ENCODE measurements at regions not wholly inside any gene's neighbourhood (a gene's known extent, or its start where the extent isn't known, plus 50 kb on each side); places are given as distances from the start of the nearest gene placed in this dataset.

DNA sequence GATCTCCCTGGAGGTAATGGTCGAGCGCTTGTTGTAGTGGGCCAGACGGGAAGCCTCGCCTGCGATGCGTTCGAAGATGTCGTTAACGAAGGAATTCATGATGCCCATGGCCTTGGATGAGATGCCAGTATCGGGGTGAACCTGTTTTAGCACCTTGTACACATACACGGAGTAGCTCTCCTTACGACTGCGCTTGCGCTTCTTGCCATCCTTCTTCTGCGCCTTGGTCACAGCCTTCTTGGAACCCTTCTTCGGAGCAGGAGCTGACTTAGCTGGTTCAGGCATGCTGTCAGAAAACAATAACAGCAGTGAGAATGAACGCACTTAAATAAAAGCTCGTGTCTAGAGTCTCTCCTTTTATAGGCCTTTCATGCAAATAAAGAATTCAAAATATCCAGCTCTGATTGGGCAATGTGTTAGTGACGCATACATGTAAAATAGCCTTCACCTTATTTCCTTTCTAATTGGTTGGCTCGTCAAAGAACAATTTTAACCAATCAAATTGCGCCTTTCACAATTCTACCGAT lies 129.2 kb downstream of the HFE start:
- no peak for DNase-seq (ENCODE audit: low read depth, low spot score)

DNA sequence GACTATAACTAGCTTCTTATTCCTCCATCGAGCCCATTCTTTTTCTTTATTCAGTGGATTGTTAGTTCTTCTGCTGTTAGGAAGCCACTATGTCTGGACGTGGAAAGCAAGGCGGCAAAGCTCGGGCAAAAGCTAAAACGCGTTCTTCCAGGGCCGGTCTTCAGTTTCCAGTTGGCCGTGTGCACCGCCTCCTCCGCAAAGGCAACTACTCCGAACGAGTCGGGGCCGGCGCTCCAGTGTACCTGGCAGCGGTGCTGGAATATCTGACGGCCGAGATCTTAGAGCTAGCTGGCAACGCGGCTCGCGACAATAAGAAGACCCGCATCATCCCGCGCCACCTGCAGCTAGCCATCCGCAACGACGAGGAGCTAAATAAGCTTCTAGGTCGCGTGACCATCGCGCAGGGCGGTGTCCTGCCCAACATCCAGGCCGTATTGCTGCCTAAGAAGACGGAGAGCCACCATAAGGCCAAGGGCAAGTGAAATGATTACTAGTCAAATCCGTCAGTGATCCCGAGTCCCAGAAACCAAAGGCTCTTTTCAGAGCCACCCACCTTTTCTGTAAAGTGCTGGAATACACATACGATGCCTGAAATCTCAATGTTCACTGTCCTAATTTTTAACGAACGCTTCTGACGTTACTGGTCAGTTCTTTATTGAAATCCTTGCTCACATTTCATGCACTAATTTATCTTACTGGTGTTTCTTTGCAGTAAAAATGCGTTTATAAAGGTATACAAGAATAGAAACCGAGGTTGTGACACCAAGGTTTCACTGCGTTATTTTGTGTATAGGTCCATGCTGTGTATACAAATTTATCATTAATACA lies 129.9 kb downstream of the HFE start:
- DNase-seq (ENCODE audit: low read depth, low spot score): no peak

DNA sequence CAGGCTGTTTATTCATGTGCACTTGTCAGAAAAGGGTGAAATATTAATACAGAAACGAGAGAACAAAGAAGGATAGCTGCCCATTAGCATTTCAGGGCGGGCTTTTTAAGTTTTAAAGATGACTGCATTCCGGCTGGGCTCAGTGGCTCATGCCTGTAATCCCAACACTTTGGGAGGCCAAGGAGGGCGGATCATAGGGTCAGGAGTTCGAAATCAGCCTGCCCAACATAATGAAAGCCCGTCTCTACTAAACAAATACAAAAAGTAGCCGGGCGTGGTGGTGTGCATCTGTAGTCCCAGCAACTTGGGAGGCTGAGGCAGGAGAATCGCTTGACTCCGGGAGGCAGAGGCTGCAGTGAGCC lies 130.5 kb downstream of the HFE start:
- no peak for DNase-seq (ENCODE audit: low read depth, low spot score)

DNA sequence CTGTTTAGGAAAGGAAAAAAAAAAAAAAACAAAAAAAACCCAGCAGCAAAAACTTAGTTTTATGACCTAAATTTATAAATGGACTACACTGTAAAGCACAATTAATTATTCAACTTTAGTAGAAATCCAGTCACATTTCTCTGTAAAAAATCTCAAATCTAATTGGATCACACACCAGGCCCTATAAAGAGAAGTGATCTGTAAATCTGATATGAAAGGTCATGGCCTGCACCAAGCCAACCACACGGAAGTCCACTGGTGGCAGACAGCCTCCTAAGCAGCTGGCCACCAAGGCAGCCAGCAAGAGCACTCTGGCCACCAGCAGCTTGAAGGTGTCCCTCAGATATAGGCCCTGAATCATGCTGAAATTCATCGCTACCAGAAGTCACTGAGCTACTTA lies 131.6 kb downstream of the HFE start:
- DNase-seq (ENCODE audit: low read depth, low spot score): no peak

DNA sequence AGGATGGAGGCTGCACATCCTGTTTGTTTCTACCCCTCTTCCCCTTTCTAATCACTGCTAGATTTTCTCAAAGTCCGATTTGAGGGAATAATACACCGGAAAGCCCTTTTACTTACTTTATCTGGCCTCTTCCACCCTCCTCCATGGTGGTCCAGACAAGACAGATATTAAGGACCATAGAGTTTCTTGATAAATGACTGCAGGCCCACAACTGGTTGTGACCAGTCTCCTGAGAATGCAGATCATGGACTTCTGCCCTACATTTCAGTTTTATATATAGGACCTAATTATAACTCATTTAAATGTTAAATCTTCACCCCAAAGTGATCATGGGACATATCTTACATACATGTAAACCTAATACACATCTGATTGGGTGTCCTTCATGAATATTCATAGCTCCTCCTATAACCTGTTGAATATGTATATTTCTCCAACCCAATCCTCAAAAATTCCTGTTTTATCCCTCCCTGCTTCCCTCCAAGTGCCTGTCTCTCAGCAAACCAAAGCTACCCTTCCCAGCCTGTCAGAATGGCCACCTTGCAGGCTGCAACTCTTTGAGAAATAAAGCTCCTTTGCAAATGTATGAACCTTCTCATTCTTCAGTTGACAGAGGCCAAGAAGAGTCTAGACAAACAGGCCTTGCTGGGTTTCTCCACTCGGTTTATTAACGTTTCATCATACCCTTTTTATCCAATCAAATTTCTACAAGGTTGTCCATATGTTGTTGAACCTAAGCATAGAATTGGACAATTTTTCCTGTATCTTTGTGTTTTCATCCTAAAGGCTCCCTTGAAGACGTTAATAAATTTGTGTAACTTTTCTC lies 133.1 kb downstream of the HFE start:
- DNase-seq (ENCODE audit: low read depth, low spot score): no peak

DNA sequence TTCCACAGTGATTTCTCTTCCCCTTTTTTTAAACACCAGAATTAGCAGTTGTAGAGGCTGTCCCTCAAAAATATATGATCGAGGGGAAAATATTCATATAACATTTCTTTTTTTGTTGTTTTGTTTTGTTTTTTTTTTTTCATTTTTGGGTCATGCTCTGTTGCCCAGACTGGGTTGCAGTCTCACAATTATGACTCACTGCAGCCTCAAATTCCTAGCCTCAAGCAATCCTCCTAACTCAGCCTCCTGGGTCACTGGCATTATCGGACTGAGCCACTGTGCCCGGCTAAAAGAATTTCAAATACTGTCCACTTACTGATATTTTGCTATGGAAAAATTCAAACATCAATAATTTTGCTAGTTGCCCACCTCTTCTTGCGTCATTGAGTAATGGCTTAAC lies 134.0 kb downstream of the HFE start:
- DNase-seq (ENCODE audit: low read depth, low spot score): no peak

DNA sequence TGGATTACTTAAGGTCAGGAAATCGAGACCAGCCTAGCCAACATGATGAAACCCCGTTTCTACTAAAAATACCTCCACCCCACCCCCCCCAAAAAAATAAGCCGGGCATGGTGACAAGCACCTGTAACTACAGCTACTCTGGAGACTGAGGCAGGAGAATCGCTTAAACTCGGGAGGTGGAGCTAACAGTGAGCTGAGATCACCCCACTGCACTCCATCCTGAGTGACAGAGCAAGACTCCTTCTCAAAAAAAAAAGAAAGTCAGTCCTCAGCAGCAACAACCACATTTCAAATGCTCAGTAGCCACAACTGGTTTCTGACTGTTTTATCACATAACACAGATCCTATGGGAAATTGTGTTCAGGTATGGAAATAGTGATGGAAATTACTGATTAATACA lies 135.3 kb downstream of the HFE start:
- no peak for DNase-seq (ENCODE audit: low read depth, low spot score)

DNA sequence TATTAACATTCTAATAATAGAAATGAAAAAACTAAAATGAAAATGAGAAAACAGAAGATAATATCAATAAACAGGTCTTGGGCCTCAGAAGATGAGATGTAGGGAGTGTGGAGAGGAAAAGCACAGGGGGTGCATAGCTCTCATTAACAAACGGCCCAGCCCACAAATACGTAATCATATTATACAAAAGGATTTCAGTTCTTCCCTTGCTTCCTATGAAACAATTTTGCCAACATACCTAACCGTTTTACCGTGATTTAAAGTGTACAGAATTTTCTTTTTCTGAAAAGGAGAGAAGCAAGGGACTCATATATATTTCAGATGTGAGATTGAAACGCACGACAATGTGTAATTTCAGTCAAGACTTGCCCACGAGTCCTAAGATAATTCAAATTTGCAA lies 136.0 kb downstream of the HFE start:
- DNase-seq (ENCODE audit: low read depth, low spot score): no peak

DNA sequence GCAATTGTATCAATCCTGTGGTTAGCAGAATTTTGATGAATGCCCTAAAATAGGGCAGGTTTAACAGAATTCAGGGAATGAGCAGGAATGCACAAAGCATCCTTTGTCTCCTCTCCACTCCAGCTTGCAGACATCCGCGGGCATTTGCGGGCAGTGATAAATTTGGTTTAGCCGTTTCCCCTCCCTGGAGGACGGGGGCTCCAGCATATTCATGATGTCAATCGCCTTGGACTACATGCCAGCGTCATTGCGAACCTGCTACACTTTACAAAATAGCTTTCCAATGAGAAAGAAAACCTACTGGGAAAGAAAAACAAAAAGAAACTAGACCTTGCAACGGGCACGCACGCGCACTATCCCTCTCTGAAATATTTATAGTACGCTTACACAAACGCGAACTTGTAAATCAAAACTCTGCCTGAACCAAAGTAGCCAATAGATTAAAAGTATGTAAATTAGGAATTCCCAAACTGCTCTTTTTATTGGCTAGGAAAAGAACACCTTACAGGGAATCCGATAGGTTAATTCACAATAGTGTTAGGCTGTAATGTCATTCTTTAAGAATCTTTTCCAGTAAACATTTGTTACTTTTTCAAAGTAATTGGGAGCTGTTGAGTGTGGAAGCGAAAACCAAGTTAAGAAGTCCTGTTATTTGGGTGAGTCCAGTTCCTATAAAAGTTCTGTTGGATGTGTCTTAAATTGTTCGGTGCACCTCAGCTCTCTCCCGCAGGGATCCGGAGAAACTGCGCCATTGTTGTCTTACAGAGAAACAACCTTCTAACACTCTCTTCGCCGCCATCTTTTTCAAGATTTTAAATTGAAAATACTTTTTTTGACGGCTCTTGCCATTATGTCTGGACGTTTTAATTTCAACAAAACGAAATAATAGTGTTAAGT lies 136.7 kb downstream of the HFE start:
- DNase-seq (ENCODE audit: low read depth, low spot score): no peak

DNA sequence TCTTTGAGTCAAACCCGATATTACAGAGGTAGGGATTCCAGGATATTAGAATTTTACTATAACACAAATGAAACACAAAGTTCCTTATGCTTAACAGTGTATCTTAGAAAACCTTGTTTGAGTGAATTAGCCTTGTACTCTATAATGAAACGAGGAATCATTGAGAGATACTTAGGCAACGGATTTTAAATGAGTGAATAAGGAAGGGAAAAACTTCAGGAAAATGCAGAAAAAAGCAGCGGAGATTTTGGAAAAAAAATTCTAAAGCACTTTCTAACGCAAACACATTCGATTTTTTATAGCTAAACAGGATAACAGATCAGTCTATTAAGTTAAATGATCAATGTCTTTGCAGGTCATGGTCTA lies 137.3 kb downstream of the HFE start:
- no peak for DNase-seq (ENCODE audit: low read depth, low spot score)

DNA sequence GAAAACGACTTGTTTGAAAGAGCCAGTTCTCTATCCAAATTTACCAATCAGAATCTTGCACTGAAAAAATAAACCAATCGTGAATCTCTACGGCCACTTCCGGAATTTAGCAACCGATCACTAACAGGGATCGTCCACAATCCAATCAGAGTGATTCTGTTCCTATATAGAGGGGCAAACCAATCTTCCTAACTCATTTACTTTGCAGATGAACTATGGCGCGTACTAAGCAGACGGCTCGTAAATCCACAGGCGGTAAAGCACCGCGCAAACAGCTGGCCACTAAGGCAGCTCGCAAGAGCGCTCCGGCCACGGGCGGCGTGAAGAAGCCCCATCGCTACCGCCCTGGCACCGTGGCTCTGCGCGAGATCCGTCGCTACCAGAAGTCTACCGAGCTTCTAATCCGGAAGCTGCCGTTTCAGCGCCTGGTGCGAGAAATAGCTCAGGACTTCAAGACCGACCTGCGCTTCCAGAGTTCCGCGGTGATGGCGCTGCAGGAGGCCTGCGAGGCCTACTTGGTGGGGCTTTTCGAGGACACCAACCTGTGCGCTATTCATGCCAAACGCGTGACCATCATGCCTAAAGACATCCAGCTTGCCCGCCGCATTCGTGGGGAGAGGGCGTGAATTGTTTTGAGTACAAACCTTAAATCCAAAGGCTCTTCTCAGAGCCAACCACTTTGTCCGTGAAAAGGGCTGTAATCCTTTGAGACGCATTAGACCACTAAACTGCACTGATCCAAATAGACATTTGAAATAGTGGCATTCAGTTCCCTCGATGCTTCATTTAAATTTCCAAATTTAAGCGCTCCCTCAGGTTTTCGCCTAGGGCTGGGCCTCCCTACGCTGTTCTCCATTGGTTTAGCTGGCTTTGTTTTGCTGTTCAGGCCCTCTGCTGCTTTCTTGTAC lies 138.0 kb downstream of the HFE start:
- no peak for DNase-seq (ENCODE audit: low read depth, low spot score)

DNA sequence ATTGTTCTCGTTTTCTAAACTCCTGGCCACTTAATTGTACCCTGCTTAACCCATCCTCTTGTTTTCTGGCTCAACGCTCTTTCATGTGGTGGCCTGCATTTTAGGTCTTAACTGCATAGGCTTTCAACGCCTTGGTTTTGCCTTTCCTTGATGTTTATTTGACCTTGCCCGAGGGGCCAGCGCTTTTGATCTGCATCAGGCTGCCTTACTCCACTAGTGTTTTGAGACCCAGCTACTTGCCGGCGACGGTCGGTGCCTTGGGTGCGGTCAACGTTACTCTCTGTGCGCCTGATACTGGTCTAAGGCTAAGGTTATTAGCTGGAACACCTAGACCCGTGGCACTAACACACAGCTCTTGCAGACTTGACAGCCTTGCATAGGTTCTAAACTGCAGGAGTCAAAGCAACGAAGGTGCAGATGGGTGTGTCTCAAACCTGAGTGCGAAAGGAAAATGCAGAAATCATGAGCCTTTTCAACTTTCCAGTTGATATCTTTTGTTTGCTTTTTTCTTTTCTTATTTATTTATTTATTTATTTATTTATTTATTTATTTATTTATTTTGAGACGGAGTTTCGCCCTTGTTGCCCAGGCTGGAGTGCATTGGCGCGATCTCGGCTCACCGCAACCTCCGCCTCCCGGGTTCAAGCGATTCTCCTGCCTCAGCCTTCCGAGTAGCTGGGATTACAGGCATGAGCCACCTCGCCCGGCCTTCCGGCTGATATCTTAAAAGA lies 138.8 kb downstream of the HFE start:
- no peak for DNase-seq (ENCODE audit: low read depth, low spot score)

DNA sequence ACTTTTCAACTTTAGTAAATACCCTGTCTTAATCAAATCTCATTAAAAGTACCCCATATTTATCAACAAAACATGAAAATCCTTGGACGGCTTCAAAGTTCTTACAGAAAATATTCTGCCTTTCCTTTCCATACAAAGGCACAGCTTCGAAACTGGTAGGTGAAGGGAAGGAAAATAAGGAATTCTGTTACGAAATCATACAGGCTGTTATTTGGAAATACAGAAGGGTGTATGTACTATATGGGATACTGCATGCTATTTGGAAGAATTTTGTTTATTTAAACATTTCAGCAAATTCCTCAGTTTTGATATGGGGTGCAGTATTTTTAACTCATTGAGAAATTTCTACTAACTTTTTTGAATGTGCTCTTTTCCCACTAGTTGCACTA lies 138.4 kb upstream of the BTN3A2 start:
- DNase-seq (ENCODE audit: low read depth, low spot score): no peak

DNA sequence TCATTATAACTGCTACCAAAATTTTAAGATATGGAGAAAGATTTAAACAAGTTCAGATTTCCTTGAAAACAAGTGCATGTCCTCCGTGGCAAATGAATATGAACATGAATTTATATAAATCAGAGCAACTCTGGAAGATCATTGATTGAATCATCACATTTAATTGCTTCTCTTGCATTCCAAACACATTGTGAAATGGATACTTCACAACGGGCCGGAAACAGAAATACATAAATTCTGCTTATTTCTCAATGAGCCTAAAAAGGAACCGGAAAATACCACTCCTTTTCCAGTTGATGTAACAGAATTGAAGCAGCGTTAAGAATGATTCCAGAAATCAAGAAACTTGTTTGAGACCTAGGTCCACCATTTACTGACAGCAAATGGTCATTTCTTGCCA lies 134.6 kb upstream of the BTN3A2 start:
- no peak for DNase-seq (ENCODE audit: low read depth, low spot score)

DNA sequence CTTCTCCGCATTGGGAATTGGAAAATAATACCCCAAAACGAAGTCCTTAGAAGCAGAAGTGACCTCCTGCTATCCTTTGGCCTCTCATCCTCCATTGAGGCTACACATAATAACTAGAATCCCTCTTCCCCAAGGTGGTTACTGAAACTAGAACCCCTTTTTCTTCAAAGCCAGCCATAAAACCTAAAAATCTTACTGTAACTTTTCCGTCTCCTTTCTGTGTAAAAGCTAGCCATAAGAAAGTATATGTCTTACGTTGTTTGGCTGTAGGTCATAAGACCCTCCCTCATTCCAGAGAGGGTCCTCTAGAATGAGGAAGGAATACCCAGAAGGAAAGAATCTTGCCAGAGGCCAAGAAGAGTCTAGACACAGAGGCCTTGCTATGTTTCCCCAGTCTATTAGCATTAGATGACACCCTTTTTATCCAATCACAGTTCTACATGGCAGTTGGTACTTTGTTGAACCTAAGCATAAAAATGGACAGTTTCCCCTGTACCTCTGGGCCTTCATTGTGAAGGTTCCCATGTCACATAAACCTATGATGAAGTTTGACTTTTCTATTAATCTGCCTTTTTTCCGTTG lies 133.9 kb upstream of the BTN3A2 start:
- DNase-seq (ENCODE audit: low read depth, low spot score): no peak

DNA sequence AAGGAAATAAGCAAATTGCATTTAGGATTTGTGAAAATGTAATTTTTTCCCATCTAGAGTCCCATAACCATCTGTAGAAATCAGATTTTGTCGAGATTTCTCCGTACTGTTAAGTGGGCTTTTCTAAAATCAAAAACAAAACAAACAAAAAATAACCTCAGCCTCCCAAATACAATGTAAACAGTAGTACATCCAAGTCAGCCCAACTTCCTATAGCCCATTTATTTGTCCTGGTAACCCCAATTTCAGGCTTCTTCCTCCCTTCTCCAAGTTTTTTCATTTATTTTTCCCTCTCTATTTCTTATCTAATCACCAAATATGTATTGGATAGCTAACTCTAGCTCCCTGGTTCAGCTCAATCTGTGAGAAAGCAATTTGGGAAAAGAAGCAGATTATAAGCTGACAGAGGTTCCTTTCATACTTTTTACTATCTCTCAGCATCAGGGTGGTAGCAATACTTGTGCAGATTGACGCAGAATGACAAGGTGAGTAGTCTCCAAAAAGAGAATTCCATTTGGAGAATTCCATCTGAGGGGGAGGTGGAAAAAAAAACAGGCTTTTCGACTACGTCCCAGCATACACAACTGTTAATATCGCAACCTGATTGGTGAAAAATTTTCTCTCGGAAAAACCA lies 132.6 kb upstream of the BTN3A2 start:
- DNase-seq (ENCODE audit: low read depth, low spot score): no peak

DNA sequence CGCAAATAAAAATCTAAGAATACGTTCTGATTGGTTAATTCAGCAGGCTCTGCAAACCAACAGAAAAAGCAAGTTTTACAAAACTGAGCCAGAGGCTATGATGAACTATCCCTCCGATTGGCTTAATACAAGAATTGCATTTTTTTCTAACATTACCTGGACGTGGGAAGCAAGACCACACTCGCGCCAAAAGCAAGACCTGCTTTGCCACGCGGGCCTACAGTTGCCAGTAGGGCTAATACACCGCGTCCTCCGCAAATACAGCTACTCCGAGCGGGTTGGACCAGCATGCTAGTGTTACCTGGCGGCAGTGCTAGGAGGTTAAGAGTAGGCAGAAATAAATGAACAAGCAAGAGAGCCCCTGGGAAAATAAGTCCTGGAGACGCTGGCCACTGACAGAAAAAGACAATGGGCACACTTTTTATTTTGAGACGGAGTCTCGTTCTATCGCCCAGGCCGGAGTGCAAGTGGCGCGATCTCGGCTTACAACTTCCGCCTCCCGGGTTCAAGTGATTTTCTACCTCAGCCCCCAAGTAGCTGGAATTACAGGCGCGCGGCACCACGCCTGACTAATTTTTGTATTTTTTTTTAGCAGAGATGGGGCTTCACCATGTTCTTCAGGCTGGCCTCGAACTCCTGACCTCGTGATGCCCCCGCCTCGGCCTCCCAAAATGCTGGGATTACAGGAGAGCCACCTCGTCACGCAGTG lies 131.9 kb upstream of the BTN3A2 start:
- DNase-seq (ENCODE audit: low read depth, low spot score): no peak

DNA sequence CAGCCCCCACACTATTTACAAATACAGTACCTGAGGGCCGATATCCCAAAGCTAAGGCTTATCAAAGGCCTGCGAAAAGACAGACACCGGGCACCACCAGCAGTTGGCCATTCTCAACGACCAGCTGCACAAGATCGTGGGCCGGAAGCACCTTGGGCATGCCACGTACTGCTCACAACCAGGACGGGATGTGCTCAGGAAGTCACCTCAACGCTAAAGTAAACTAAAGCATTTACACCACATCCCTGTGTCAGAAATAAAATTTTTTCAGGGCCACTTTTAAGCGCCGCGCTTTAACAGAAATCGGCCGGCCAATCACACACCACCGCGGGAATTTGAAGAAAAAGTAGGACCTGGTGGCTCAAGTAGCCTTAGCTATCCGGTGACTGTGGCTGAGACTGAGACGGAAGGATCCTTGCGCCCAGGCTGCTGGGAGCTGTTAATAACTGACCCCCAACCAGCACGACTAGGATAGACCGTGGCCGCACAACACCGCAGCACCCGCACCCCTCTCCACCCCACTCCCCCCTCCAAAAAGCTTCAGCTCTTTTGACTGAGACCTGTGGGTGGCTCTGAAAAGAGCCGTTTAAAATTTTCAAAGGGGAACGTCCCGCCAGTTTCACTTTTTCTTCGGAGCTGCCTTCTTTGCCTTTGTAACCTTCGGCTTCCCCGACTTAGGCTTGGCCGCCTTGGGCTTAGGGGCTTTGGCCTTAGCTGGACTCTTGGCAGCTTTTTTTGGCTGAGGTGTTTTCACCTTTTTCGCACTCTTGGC lies 131.2 kb upstream of the BTN3A2 start:
- no peak for DNase-seq (ENCODE audit: low read depth, low spot score)

Data from smooth muscle cell of the brain vasculature (primary cell).